HFFc6 (cell line): ENCODE measurements at regions not wholly inside any gene's neighbourhood (a gene's known extent, or its start where the extent isn't known, plus 50 kb on each side); places are given as distances from the start of the nearest gene placed in this dataset.

Experiments
- DNase-seq: peaks from one replicate; pipeline ENCODE4 v3.0.0-alpha.2; 2018
- H3K27ac Mint-ChIP-seq: 2 replicates; pipeline ENCODE4 v1.8.0; 2020; ENCODE audit warnings: mild to moderate bottlenecking, mixed read lengths
- H3K27me3 Mint-ChIP-seq: 2 replicates; pipeline ENCODE4 v1.8.0; 2021; ENCODE audit warnings: mild to moderate bottlenecking, moderate library complexity, mixed read lengths; ENCODE audit not compliant: insufficient read depth
- H3K36me3 Mint-ChIP-seq: 2 replicates; pipeline ENCODE4 v1.8.0; 2021; ENCODE audit warnings: low read depth, mixed read lengths
- H3K4me1 Mint-ChIP-seq: 2 replicates; pipeline ENCODE4 v1.8.0; 2020; ENCODE audit warnings: low read depth, mixed read lengths
- H3K4me3 Mint-ChIP-seq: 2 replicates; pipeline ENCODE4 v1.8.0; 2020; ENCODE audit warnings: mild to moderate bottlenecking, moderate library complexity, mixed read lengths
- H3K9me3 Mint-ChIP-seq: 2 replicates; pipeline ENCODE4 v1.8.0; 2020; ENCODE audit warnings: mild to moderate bottlenecking, mixed read lengths
- TF ChIP-seq, protein P1 (sequence below): fragments of 200-600 bp; sonication (generic); IDR thresholded peaks from 2 replicates; pipeline ENCODE4 v1.5.0; 2021; ENCODE audit warnings: antibody characterized with exemption, mild to moderate bottlenecking

DNA sequence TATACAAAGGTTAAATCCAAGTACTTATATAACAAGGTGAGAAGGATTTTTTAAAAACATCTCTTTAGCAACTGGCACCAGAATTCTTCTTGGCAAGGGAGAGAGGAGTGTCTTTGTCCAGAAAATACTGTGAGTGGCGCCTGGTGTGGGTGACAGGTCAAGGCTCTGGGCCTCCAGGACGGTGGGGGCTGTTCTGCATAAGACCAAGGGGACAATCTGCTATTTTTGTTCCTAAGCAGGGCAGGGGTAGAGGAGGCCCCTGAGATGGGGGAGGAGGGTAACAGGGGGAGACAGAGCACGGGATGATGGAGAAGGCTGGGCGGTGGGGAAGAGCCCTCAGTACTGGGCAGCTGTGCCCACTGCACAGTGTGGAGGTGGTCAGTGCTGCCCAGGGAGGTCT is 51.6 kb upstream of the TAF1B start:
- no peak overlapping the region for H3K27ac Mint-ChIP-seq
- TF ChIP-seq, protein P1, sequence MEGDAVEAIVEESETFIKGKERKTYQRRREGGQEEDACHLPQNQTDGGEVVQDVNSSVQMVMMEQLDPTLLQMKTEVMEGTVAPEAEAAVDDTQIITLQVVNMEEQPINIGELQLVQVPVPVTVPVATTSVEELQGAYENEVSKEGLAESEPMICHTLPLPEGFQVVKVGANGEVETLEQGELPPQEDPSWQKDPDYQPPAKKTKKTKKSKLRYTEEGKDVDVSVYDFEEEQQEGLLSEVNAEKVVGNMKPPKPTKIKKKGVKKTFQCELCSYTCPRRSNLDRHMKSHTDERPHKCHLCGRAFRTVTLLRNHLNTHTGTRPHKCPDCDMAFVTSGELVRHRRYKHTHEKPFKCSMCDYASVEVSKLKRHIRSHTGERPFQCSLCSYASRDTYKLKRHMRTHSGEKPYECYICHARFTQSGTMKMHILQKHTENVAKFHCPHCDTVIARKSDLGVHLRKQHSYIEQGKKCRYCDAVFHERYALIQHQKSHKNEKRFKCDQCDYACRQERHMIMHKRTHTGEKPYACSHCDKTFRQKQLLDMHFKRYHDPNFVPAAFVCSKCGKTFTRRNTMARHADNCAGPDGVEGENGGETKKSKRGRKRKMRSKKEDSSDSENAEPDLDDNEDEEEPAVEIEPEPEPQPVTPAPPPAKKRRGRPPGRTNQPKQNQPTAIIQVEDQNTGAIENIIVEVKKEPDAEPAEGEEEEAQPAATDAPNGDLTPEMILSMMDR: no peak
- H3K4me3 Mint-ChIP-seq: no peak overlapping the region
- H3K9me3 Mint-ChIP-seq: no peaks in the 10 kb centered on the region
- DNase-seq: no peak
- H3K4me1 Mint-ChIP-seq: no peaks in the 10 kb centered on the region
- no peaks in the 10 kb centered on the region for H3K36me3 Mint-ChIP-seq
- no peaks in the 10 kb centered on the region; the same call in 1 of the 2 replicates for H3K27me3 Mint-ChIP-seq

DNA sequence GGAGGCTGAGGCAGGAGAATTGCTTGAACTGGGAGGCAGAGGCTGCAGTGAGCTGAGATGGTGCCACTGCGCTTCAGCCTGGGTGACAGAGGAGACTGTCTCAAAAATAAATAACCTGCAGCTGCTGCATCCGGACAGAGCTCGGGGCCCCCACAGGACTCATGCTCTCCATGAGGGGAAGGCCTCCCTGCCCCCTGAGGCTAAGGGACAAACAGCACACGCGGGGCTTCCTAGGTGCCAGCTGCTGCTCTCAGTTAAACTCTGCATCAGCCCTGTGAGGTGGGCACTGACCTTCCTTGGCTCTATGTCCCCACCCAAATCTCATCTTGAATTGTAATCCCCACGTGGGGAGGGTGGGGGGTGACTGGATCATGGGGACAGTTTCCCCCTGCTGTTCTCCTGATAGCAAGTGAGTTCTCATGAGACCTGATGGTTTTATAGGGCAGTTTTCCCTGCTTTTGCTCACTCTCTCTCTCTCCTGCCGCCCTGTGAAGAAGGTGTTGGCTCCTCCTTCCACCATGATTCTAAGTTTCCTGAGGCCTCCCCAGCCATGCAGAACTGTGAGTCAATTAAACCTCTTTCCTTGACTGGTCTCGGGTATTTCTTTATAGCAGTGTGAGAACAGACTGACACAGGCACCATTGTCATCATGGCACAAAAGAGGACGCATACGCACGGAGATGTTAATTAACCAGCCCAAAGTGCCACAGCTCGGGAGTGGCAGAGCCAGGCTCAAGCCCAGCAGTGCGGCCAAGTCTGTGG is 49.9 kb upstream of the TAF1B start:
- Mint-ChIP-seq H3K36me3 (no peaks in the 10 kb centered on the region), H3K4me1 (no peaks in the 10 kb centered on the region), H3K27me3 (peaks cover 2% of the 10 kb centered on the region; the same call in 1 of the 2 replicates), H3K9me3 (no peaks in the 10 kb centered on the region), H3K27ac (no peak overlapping the region), H3K4me3 (no peak overlapping the region)
- TF ChIP-seq, protein P1: no peak
- DNase-seq: no peak
